ENCODE measurements at regions not wholly inside any gene's neighbourhood (a gene's known extent, or its start where the extent isn't known, plus 50 kb on each side); places are given as distances from the start of the nearest gene placed in this dataset.

DNA sequence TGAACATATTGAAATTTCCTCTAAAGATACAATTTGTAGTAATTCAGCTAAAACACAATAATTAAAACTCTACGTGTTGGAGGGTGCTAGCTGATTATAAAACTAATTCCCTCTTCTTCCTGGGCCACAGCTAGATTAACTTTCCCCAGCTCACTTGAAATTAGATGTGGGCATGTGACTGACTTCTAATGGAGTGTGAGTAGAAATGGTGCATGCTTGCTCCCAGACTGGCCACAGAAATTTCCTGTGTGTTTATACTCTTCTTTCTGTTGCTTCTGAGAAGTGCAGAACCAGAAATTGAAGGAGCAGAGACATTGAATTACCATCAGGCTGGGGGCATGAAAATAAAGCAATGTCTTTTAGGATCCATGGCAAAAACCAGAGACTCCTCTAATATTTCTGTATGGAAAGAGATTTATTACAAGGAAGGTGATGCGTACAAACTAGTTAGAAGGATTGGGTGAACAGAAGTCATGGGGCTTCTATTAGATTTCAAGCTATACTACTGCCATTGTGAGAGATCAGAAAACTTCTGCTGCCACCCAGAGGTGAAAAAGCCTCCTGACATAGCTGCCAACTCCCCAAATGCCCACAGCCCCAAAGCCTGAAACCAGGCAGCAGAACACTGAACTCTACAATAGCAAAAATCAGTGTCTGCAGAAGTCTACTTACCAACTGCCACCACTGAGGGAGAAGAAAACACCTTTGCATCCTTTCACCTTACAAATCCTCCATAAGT, 379.2 kb upstream of the MIR17HG start:
- TF ChIP-seq, protein P1, sequence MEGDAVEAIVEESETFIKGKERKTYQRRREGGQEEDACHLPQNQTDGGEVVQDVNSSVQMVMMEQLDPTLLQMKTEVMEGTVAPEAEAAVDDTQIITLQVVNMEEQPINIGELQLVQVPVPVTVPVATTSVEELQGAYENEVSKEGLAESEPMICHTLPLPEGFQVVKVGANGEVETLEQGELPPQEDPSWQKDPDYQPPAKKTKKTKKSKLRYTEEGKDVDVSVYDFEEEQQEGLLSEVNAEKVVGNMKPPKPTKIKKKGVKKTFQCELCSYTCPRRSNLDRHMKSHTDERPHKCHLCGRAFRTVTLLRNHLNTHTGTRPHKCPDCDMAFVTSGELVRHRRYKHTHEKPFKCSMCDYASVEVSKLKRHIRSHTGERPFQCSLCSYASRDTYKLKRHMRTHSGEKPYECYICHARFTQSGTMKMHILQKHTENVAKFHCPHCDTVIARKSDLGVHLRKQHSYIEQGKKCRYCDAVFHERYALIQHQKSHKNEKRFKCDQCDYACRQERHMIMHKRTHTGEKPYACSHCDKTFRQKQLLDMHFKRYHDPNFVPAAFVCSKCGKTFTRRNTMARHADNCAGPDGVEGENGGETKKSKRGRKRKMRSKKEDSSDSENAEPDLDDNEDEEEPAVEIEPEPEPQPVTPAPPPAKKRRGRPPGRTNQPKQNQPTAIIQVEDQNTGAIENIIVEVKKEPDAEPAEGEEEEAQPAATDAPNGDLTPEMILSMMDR (IDR thresholded peaks at IDR 0.05; ENCODE audit: low read depth, low read length), result peak; percentile 83
- no peak for TF ChIP-seq EZH2phosphoT487 (IDR thresholded peaks at IDR 0.05; ENCODE audit: low read depth)

All from OCI-LY3 (cell line).